HFFc6 (cell line): ENCODE measurements at regions not wholly inside any gene's neighbourhood (a gene's known extent, or its start where the extent isn't known, plus 50 kb on each side); places are given as distances from the start of the nearest gene placed in this dataset.
A peak's percentile ranks its signal among the peaks of the same experiment; 100 is the strongest.
"Not testable (repeated sequence)": the region's sequence is repeated elsewhere in the genome, so short reads cannot be mapped to it uniquely, and the experiment has no call there.

Experiments used
- DNase-seq: peaks from one replicate; pipeline ENCODE4 v3.0.0-alpha.2; 2018
- H3K27ac Mint-ChIP-seq: 2 replicates; pipeline ENCODE4 v1.8.0; 2020; ENCODE audit warnings: mild to moderate bottlenecking, mixed read lengths
- H3K27me3 Mint-ChIP-seq: 2 replicates; pipeline ENCODE4 v1.8.0; 2021; ENCODE audit warnings: mild to moderate bottlenecking, moderate library complexity, mixed read lengths; ENCODE audit not compliant: insufficient read depth
- H3K36me3 Mint-ChIP-seq: 2 replicates; pipeline ENCODE4 v1.8.0; 2021; ENCODE audit warnings: low read depth, mixed read lengths
- H3K4me1 Mint-ChIP-seq: 2 replicates; pipeline ENCODE4 v1.8.0; 2020; ENCODE audit warnings: low read depth, mixed read lengths
- H3K4me3 Mint-ChIP-seq: 2 replicates; pipeline ENCODE4 v1.8.0; 2020; ENCODE audit warnings: mild to moderate bottlenecking, moderate library complexity, mixed read lengths
- H3K9me3 Mint-ChIP-seq: 2 replicates; pipeline ENCODE4 v1.8.0; 2020; ENCODE audit warnings: mild to moderate bottlenecking, mixed read lengths
- TF ChIP-seq, protein P1 (sequence below): fragments of 200-600 bp; sonication (generic); IDR thresholded peaks from 2 replicates; pipeline ENCODE4 v1.5.0; 2021; ENCODE audit warnings: antibody characterized with exemption, mild to moderate bottlenecking

DNA sequence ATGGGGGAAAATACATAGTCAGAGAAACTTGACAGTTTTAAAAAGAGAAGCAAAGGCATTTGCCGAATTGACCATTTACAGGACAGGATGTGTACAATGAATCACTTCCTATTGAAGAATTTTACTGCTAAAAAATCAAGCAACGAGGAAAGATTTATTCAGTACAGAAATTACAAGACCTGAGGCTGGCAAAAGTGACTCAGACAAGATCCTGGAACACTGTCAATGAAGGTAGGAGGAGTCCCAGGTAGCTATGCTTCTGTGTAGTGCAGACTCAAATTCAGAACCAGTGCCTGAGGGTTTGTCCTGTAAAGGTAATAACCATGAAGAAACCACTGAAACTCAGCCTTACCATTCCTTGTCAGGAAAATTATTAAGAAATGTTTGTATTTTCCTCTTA is 120.9 kb downstream of the ZMAT3 start:
- Mint-ChIP-seq H3K27ac (no peak overlapping the region), H3K27me3 (no peaks in the 10 kb centered on the region), H3K9me3 (no peaks in the 10 kb centered on the region), H3K4me3 (no peak overlapping the region), H3K36me3 (peaks cover 5% of the 10 kb centered on the region), H3K4me1 (peaks cover 10% of the 10 kb centered on the region)
- TF ChIP-seq, protein P1, sequence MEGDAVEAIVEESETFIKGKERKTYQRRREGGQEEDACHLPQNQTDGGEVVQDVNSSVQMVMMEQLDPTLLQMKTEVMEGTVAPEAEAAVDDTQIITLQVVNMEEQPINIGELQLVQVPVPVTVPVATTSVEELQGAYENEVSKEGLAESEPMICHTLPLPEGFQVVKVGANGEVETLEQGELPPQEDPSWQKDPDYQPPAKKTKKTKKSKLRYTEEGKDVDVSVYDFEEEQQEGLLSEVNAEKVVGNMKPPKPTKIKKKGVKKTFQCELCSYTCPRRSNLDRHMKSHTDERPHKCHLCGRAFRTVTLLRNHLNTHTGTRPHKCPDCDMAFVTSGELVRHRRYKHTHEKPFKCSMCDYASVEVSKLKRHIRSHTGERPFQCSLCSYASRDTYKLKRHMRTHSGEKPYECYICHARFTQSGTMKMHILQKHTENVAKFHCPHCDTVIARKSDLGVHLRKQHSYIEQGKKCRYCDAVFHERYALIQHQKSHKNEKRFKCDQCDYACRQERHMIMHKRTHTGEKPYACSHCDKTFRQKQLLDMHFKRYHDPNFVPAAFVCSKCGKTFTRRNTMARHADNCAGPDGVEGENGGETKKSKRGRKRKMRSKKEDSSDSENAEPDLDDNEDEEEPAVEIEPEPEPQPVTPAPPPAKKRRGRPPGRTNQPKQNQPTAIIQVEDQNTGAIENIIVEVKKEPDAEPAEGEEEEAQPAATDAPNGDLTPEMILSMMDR, result no peak
- no peak for DNase-seq

DNA sequence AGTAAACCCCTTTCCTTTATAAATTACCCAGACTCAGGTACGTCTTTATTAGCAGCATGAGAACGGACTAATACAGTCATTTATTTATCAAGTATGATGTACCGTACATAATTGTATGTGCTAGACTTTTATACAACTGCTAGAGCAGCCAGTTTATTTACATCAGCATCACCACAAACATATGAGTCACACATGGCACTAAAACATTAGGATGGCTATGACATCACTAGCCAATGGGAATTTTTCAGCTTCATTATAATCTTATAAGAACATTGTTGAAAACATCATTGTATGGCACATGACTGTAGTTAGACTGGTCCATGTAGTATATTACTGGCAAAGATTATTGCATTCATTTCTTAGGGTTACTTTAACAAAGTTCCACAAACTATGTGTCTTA is 121.7 kb downstream of the ZMAT3 start:
- Mint-ChIP-seq H3K27me3 (no peaks in the 10 kb centered on the region), H3K36me3 (peaks cover 5% of the 10 kb centered on the region), H3K27ac (no peak overlapping the region), H3K4me1 (peaks cover 10% of the 10 kb centered on the region), H3K9me3 (no peaks in the 10 kb centered on the region), H3K4me3 (no peak overlapping the region)
- TF ChIP-seq, protein P1, result no peak
- DNase-seq, result no peak

DNA sequence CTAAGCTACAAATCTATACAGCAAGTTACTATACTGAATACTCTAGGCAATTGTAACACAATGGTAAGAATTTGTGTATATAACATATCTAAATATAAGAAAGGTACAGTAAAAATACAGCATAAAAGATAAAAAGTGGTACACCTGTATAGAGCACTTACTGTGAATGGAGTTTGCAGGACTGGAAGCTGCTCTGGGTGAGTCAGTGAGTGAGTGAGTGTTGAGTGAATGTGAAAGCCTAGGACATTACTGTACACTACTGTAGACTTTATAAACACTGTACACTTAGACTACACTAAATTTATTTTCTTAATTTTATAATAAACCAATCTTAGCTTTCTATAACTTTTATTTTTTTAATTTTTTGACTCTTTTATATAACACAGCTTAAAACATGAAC is 123.1 kb downstream of the ZMAT3 start:
- Mint-ChIP-seq H3K36me3 (peaks cover 5% of the 10 kb centered on the region), H3K27ac (no peak overlapping the region), H3K27me3 (no peaks in the 10 kb centered on the region), H3K4me1 (peaks cover 10% of the 10 kb centered on the region), H3K4me3 (no peak overlapping the region), H3K9me3 (no peaks in the 10 kb centered on the region)
- DNase-seq, result no peak
- TF ChIP-seq, protein P1, result no peak

DNA sequence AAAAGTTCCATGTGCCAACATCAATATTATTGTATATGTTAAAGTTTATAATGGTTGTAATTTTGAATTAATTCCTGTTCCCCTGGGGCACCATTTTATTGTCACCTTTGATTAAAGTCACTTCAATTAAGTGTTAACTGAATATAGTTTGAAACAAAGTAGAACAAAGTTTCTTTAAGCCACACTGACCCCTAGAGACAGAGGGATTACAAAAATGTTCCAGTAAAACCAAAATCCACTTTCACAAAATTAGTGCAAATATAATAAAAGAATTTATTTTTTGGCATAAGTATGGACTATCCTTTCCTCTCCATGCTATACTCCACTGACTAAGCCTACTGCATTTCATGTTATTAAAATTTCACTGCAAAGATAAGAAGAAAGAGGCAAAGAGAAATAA is 123.9 kb downstream of the ZMAT3 start:
- TF ChIP-seq, protein P1, result peak; percentile 43
- no peaks in the 10 kb centered on the region for H3K27me3 Mint-ChIP-seq

DNA sequence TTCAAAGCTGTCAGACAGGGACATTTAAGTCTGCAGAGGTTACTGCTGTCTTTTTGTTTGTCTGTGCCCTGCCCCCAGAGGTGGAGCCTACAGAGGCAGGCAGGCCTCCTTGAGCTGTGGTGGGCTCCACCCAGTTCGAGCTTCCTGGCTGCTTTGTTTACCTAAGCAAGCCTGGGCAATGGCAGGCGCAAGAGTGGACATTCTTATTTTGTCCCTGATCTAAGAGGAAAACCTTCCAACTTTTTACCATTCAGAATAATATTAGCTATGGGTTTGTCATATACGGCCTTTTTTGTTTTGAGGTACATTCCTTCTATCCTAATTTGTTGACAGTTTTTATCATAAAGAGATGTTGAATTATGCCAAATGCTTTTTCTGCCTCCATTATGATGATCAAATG is 129.3 kb downstream of the ZMAT3 start:
- H3K27ac Mint-ChIP-seq, H3K4me3 Mint-ChIP-seq, H3K36me3 Mint-ChIP-seq, H3K27me3 Mint-ChIP-seq, H3K4me1 Mint-ChIP-seq, DNase-seq: not testable (repeated sequence)
- H3K9me3 Mint-ChIP-seq, result peaks cover 11% of the 10 kb centered on the region

More for the DNA sequence above, 123.9 kb downstream of the ZMAT3 start:
- Mint-ChIP-seq H3K27ac (no peak overlapping the region), H3K9me3 (peaks cover 1% of the 10 kb centered on the region; the same call in 1 of the 2 replicates), H3K36me3 (peaks cover 5% of the 10 kb centered on the region), H3K4me1 (peaks cover 10% of the 10 kb centered on the region), H3K4me3 (no peak overlapping the region)
- no peak for DNase-seq

DNA sequence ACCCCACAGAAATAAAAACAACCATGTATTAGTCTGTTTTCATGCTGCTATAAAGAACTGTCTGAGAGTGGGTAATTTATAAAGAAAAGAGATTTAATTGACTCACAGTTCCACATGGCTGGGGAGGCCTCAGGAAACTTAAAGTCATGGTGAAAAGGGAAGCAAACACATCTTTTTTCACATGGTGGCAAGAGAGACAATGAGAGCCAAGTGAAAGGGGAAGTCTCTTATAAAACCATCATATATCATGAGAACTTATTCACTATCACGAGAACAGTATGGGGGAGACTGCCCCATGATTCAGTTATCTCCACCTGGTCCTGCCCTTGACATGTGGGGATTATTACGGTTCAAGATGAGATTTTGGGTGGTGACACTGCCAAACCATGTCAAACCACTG is 141.5 kb downstream of the ZMAT3 start:
- H3K9me3 Mint-ChIP-seq, result peaks cover 52% of the 10 kb centered on the region
- H3K27ac Mint-ChIP-seq, result no peak overlapping the region

More for the DNA sequence above, 141.5 kb downstream of the ZMAT3 start:
- Mint-ChIP-seq H3K4me3 (no peak overlapping the region), H3K36me3 (peaks cover 11% of the 10 kb centered on the region), H3K27me3 (no peaks in the 10 kb centered on the region), H3K4me1 (no peaks in the 10 kb centered on the region)
- no peak for DNase-seq
- TF ChIP-seq, protein P1, result no peak
